Gastroesophageal sphincter (tissue), 3 donors: ENCODE measurements at regions not wholly inside any gene's neighbourhood (a gene's known extent, or its start where the extent isn't known, plus 50 kb on each side); places are given as distances from the start of the nearest gene placed in this dataset.

Experiments
- EP300 ChIP-seq: sonication (generic); formaldehyde crosslinking; IDR thresholded peaks from one replicate; pipeline ENCODE4 v1.6.1; 2017; ENCODE audit warnings: antibody characterized with exemption, mild to moderate bottlenecking
- POLR2AphosphoS5 ChIP-seq: sonication (generic); formaldehyde crosslinking; IDR thresholded peaks from one replicate; pipeline ENCODE4 v1.6.1; 2017; ENCODE audit warnings: antibody characterized with exemption
- TF ChIP-seq, protein P1 (sequence below), 4 experiments: fragments of 200-600 bp in 2 of 4; fragments of 450-650 bp in 2 of 4; sonication (generic) in 1 of 4; IDR thresholded peaks; one replicate each; pipeline ENCODE4 v1.5.1; 2017 to 2019; ENCODE audit warnings: antibody characterized with exemption in 4 of 4, mild to moderate bottlenecking in 2 of 4, moderate library complexity in 2 of 4

- TF ChIP-seq, protein P1, sequence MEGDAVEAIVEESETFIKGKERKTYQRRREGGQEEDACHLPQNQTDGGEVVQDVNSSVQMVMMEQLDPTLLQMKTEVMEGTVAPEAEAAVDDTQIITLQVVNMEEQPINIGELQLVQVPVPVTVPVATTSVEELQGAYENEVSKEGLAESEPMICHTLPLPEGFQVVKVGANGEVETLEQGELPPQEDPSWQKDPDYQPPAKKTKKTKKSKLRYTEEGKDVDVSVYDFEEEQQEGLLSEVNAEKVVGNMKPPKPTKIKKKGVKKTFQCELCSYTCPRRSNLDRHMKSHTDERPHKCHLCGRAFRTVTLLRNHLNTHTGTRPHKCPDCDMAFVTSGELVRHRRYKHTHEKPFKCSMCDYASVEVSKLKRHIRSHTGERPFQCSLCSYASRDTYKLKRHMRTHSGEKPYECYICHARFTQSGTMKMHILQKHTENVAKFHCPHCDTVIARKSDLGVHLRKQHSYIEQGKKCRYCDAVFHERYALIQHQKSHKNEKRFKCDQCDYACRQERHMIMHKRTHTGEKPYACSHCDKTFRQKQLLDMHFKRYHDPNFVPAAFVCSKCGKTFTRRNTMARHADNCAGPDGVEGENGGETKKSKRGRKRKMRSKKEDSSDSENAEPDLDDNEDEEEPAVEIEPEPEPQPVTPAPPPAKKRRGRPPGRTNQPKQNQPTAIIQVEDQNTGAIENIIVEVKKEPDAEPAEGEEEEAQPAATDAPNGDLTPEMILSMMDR (IDR thresholded peaks at IDR 0.05) = no peak
- no peak for TF ChIP-seq POLR2AphosphoS5
- TF ChIP-seq EP300 = no peak
Observed at GRCh38 chr2:192414794-192415193, 220.1 kb upstream of the TMEFF2 start.
